GM23338 (cell line): ENCODE measurements at regions not wholly inside any gene's neighbourhood (a gene's known extent, or its start where the extent isn't known, plus 50 kb on each side); places are given as distances from the start of the nearest gene placed in this dataset.

ENCODE experiments used
- ATAC-seq: fragments of 200-7000 bp; cut with Tn5 transposase; 3 replicates; pipeline ENCODE4 v1.9.1; 2020
- DNase-seq: peaks from one replicate; pipeline ENCODE4 v3.0.0-alpha.2; 2015; ENCODE audit warnings: low spot score
- H2AFZ ChIP-seq: fragments of 200-600 bp; sonication (generic); 2 replicates; pipeline ENCODE4 v1.8.0; 2016; ENCODE audit warnings: antibody characterized with exemption, mild to moderate bottlenecking, moderate library complexity
- H3F3A ChIP-seq: fragments of 200-600 bp; sonication (generic); replicated peaks from 2 replicates; pipeline ENCODE4 v1.8.0; 2017; ENCODE audit warnings: antibody characterized with exemption, mixed run types, low read depth
- H3K27ac ChIP-seq: fragments of 200-600 bp; sonication (generic); 2 replicates; pipeline ENCODE4 v1.6.1; 2016; ENCODE audit warnings: low read depth
- H3K27me3 ChIP-seq: fragments of 200-600 bp; sonication (generic); 2 replicates; pipeline ENCODE4 v1.8.0; 2016; ENCODE audit warnings: mild to moderate bottlenecking, mixed run types, moderate library complexity; ENCODE audit not compliant: insufficient read depth
- H3K36me3 ChIP-seq: fragments of 200-600 bp; sonication (generic); 2 replicates; pipeline ENCODE4 v1.8.0; 2016; ENCODE audit warnings: mild to moderate bottlenecking; ENCODE audit not compliant: insufficient read depth
- H3K4me1 ChIP-seq: fragments of 200-600 bp; sonication (generic); 2 replicates; pipeline ENCODE4 v1.8.0; 2016; ENCODE audit warnings: mild to moderate bottlenecking, moderate library complexity; ENCODE audit not compliant: insufficient read depth
- H3K4me2 ChIP-seq: fragments of 200-600 bp; sonication (generic); 2 replicates; pipeline ENCODE4 v1.7.1; 2017; ENCODE audit warnings: mixed run types
- H3K4me3 ChIP-seq: fragments of 200-600 bp; sonication (generic); 2 replicates; pipeline ENCODE4 v1.6.1; 2016; ENCODE audit warnings: mixed run types
- H3K79me2 ChIP-seq: fragments of 200-600 bp; sonication (generic); replicated peaks from 2 replicates; pipeline ENCODE4 v1.8.0; 2017; ENCODE audit warnings: mild to moderate bottlenecking; ENCODE audit not compliant: insufficient read depth
- H3K9me2 ChIP-seq: fragments of 200-600 bp; sonication (generic); 2 replicates; pipeline ENCODE4 v1.8.0; 2017; ENCODE audit not compliant: insufficient read depth
- H4K20me1 ChIP-seq: fragments of 200-600 bp; sonication (generic); replicated peaks from 2 replicates; pipeline ENCODE4 v1.8.0; 2017; ENCODE audit warnings: mild to moderate bottlenecking; ENCODE audit not compliant: insufficient read depth
- H3K27ac Mint-ChIP-seq: 2 replicates; pipeline ENCODE4 v1.8.0; 2020; ENCODE audit warnings: inconsistent platforms, mild to moderate bottlenecking, moderate library complexity, mixed read lengths
- H3K27me3 Mint-ChIP-seq: 3 replicates; pipeline ENCODE4 v1.8.0; 2022; ENCODE audit warnings: low read depth, mild to moderate bottlenecking, moderate library complexity, mixed read lengths, inconsistent platforms; ENCODE audit not compliant: insufficient read depth, poor library complexity
- H3K36me3 Mint-ChIP-seq: 3 replicates; pipeline ENCODE4 v1.8.0; 2021; ENCODE audit warnings: low read depth, mild to moderate bottlenecking, inconsistent platforms, moderate library complexity, mixed read lengths
- H3K4me1 Mint-ChIP-seq: 3 replicates; pipeline ENCODE4 v1.8.0; 2020; ENCODE audit warnings: mild to moderate bottlenecking, inconsistent platforms, mixed read lengths
- H3K4me3 Mint-ChIP-seq: 3 replicates; pipeline ENCODE4 v1.8.0; 2021; ENCODE audit warnings: moderate library complexity, mild to moderate bottlenecking, inconsistent platforms, mixed read lengths
- H3K9me3 Mint-ChIP-seq: 3 replicates; pipeline ENCODE4 v1.8.0; 2020; ENCODE audit warnings: moderate library complexity, mild to moderate bottlenecking, inconsistent platforms, mixed read lengths
- CREB1 ChIP-seq: fragments of 250-450 bp; sonication (Bioruptor Pico); IDR thresholded peaks from 2 replicates; pipeline ENCODE4 v1.5.0; 2020; ENCODE audit warnings: low read depth, mild to moderate bottlenecking, moderate library complexity
- EZH2 ChIP-seq: fragments of 200-600 bp; sonication (generic); IDR thresholded peaks from one replicate; pipeline ENCODE4 v1.8.0; 2017; ENCODE audit warnings: antibody characterized with exemption, mild to moderate bottlenecking, low read depth; ENCODE audit not compliant: unreplicated experiment
- JUNB ChIP-seq: IDR thresholded peaks from one replicate; pipeline ENCODE4 v1.6.1; 2016; ENCODE audit warnings: antibody characterized with exemption; ENCODE audit not compliant: unreplicated experiment
- NANOG ChIP-seq: IDR thresholded peaks from 2 replicates; pipeline ENCODE4 v1.6.1; 2016; ENCODE audit warnings: antibody characterized with exemption, borderline replicate concordance
- POLR2AphosphoS5 ChIP-seq: IDR thresholded peaks from 2 replicates; pipeline ENCODE4 v1.6.1; 2016; ENCODE audit warnings: antibody characterized with exemption, low read depth
- STAT1 ChIP-seq: IDR thresholded peaks from one replicate; pipeline ENCODE4 v1.6.1; 2016; ENCODE audit warnings: antibody characterized with exemption; ENCODE audit not compliant: unreplicated experiment
- ZNF114 ChIP-seq: fragments of 250-450 bp; sonication (Bioruptor Pico); IDR thresholded peaks from 2 replicates; pipeline ENCODE4 v1.5.0; 2020; ENCODE audit warnings: mild to moderate bottlenecking, moderate library complexity
- ZNF331 ChIP-seq: fragments of 250-450 bp; sonication (Bioruptor Pico); IDR thresholded peaks from 2 replicates; pipeline ENCODE4 v1.5.0; 2020; ENCODE audit warnings: low read depth, mild to moderate bottlenecking, moderate library complexity
- ZNF462 ChIP-seq: fragments of 250-450 bp; sonication (Bioruptor Pico); IDR thresholded peaks from 2 replicates; pipeline ENCODE4 v1.5.0; 2020; ENCODE audit warnings: mild to moderate bottlenecking, moderate library complexity
- TF ChIP-seq, protein P1 (sequence below): IDR thresholded peaks from 2 replicates; pipeline ENCODE4 v1.6.1; 2016; ENCODE audit warnings: antibody characterized with exemption
- TF ChIP-seq, protein P2 (sequence below), 2 experiments: fragments of 200-600 bp in 1 of 2; sonication (generic) in 1 of 2; conservative IDR thresholded peaks; 2 replicates each; pipeline versions ENCODE4 v1.5.1 to v1.6.1; 2016 to 2017; ENCODE audit warnings: antibody characterized with exemption in 2 of 2, low read depth in 2 of 2, mild to moderate bottlenecking in 2 of 2, moderate library complexity in 1 of 2

GRCh38 chr10:78912361-78913218, 156.2 kb upstream of the ZMIZ1 start (continued):
- TF ChIP-seq ZNF114 (CRISPR knock-in tag) (no peak), JUNB (no peak), POLR2AphosphoS5 (no peak), CREB1 (CRISPR knock-in tag) (no peak), STAT1 (no peak), ZNF331 (CRISPR knock-in tag) (no peak), NANOG (no peak)
- TF ChIP-seq, protein P1, sequence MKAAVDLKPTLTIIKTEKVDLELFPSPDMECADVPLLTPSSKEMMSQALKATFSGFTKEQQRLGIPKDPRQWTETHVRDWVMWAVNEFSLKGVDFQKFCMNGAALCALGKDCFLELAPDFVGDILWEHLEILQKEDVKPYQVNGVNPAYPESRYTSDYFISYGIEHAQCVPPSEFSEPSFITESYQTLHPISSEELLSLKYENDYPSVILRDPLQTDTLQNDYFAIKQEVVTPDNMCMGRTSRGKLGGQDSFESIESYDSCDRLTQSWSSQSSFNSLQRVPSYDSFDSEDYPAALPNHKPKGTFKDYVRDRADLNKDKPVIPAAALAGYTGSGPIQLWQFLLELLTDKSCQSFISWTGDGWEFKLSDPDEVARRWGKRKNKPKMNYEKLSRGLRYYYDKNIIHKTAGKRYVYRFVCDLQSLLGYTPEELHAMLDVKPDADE, result no peak
- TF ChIP-seq, protein P2, sequence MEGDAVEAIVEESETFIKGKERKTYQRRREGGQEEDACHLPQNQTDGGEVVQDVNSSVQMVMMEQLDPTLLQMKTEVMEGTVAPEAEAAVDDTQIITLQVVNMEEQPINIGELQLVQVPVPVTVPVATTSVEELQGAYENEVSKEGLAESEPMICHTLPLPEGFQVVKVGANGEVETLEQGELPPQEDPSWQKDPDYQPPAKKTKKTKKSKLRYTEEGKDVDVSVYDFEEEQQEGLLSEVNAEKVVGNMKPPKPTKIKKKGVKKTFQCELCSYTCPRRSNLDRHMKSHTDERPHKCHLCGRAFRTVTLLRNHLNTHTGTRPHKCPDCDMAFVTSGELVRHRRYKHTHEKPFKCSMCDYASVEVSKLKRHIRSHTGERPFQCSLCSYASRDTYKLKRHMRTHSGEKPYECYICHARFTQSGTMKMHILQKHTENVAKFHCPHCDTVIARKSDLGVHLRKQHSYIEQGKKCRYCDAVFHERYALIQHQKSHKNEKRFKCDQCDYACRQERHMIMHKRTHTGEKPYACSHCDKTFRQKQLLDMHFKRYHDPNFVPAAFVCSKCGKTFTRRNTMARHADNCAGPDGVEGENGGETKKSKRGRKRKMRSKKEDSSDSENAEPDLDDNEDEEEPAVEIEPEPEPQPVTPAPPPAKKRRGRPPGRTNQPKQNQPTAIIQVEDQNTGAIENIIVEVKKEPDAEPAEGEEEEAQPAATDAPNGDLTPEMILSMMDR (conservative IDR thresholded peaks at IDR 0.05; ENCODE audit: low read depth in 2 of 2), result no peak

DNA sequence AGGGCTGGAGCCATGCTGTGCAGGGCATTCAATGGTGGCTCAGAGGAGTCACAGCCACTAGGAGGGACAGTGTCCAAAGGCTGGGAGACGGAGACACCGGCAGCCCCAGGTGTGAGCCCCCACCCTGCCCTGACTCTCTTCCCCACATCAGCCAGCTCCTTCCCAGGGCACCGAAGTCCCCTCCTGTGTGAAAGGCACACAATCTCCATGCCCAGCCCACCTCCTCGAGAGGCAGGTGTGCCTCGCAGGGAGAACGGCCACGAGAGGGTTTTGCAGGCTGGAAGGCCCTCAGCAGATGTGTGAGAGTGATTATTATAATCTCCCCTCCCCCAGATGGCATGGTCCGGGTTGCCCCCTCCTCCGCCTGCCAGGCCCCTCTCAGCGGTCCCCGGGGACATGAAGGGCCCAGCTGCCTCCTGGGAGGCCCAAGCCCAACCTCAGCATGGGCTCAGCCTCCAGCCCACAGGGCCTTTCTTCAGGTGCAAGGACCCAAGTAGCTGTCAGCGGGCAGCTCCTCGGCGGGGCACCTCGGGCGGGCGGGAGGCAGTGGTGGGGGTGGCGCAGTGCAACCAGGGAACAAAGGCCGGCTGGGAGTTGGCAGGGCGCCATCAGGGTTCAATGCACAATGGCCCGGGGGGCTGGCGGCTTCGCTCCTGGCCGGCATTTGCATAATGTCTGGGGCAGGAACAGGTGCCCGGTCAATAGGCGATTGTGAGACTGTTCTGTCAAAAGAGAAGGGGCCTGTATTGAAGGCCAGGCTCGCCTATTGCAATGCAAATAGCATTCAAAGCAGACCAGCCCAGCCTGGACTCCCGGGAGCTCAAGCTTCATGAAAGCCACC, 155.3 kb upstream of the ZMIZ1 start:
- Histone ChIP-seq H4K20me1 (no peaks in the 10 kb centered on the region), H3K27ac (no peak overlapping the region), H3K4me3 (peak overlapping the region; percentile 30; the same call in 1 of the 2 replicates), H3K9me2 (no peaks in the 10 kb centered on the region), H3K27me3 (no peaks in the 10 kb centered on the region), H3K36me3 (no peaks in the 10 kb centered on the region), H2AFZ (no peak overlapping the region), H3K4me1 (peaks cover 18% of the 10 kb centered on the region; the same call in 1 of the 2 replicates), H3K79me2 (no peaks in the 10 kb centered on the region), H3K4me2 (peak overlapping the region; percentile 71), H3F3A (no peaks in the 10 kb centered on the region)
- no peak overlapping the region; the same call in 2 of the 3 replicates for H3K4me3 Mint-ChIP-seq
- no peaks in the 10 kb centered on the region for H3K36me3 Mint-ChIP-seq
- peak; percentile 93 for ATAC-seq
- no peaks in the 10 kb centered on the region for H3K9me3 Mint-ChIP-seq
- H3K4me1 Mint-ChIP-seq, result peaks cover 50% of the 10 kb centered on the region
- TF ChIP-seq EZH2 (no peak), ZNF462 (0 out of 2 replicates have a peak, but pooled peaks have one; percentile 16)
- H3K27ac Mint-ChIP-seq, result no peak overlapping the region
- H3K27me3 Mint-ChIP-seq, result peaks cover 27% of the 10 kb centered on the region
- peak; percentile 71 for DNase-seq
